ENCODE measurements at regions not wholly inside any gene's neighbourhood (a gene's known extent, or its start where the extent isn't known, plus 50 kb on each side); places are given as distances from the start of the nearest gene placed in this dataset. TPM values are rescaled to one million over a fixed set of nuclear protein-coding genes. Genes with fewer than 3 reads are reported as not detected.

DNA sequence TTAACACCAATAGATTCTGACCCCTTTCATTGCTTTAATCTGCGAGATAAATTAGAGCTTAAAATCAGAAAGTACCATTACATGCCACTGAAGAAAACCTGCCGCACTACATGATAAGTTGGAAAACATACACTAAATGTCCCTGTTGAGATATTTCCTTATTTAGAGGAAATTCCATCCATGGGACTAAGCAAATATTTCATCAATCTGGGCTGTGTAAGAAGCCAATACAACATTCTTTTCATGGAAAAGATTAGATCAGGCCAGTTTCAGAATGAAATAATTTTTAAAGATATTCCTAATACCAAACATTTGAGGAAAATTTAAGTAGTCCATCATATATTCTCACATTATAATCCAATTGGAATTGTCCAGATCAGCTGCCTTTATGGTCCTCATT lies 112.8 kb downstream of the LLPH start:
- no peaks in the 10 kb centered on the region for H3K4me1 ChIP-seq (ENCODE audit: control insufficient read depth in 1 of 2, insufficient read depth in 2 of 2, low read length in 2 of 2)
- intact Hi-C loops (cut with micrococcal nuclease) = loop anchor here (10.0 kb wide), 1 partner anchor 497 kb away; no protein-coding TSS in a partner anchor
- no peaks in the 10 kb centered on the region for H3K79me2 ChIP-seq (ENCODE audit: insufficient read depth, low read length)
- no peak overlapping the region for H2AFZ ChIP-seq (ENCODE audit: low read depth, low read length, poor library complexity, severe bottlenecking)
- no peak overlapping the region for H3K4me3 ChIP-seq (replicated peaks in 1 of 2; ENCODE audit: low read depth in 1 of 2, low read length in 2 of 2)
- no peaks in the 10 kb centered on the region for H3K9me3 ChIP-seq (ENCODE audit: control insufficient read depth in 1 of 2, insufficient read depth in 1 of 2, low read depth in 1 of 2, low read length in 2 of 2)
- TF ChIP-seq EZH2phosphoT487 (IDR thresholded peaks at IDR 0.05; ENCODE audit: borderline replicate concordance) = no peak
- no peak for TF ChIP-seq SP1 (IDR thresholded peaks at IDR 0.05; ENCODE audit: low read depth)
- no peak for TF ChIP-seq RAD21 (IDR thresholded peaks at IDR 0.05; ENCODE audit: low read depth)
- no peak for TF ChIP-seq SRF (IDR thresholded peaks at IDR 0.05; ENCODE audit: low read depth)
- TF ChIP-seq POLR2A (IDR thresholded peaks at IDR 0.05; ENCODE audit: borderline replicate concordance, extremely low read depth, insufficient read depth, insufficient read length) = no peak
- TF ChIP-seq, protein P1, sequence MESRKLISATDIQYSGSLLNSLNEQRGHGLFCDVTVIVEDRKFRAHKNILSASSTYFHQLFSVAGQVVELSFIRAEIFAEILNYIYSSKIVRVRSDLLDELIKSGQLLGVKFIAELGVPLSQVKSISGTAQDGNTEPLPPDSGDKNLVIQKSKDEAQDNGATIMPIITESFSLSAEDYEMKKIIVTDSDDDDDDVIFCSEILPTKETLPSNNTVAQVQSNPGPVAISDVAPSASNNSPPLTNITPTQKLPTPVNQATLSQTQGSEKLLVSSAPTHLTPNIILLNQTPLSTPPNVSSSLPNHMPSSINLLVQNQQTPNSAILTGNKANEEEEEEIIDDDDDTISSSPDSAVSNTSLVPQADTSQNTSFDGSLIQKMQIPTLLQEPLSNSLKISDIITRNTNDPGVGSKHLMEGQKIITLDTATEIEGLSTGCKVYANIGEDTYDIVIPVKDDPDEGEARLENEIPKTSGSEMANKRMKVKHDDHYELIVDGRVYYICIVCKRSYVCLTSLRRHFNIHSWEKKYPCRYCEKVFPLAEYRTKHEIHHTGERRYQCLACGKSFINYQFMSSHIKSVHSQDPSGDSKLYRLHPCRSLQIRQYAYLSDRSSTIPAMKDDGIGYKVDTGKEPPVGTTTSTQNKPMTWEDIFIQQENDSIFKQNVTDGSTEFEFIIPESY (IDR thresholded peaks at IDR 0.05; ENCODE audit: extremely low read depth, insufficient replicate concordance, low read length) = no peak
- TF ChIP-seq, protein P2, sequence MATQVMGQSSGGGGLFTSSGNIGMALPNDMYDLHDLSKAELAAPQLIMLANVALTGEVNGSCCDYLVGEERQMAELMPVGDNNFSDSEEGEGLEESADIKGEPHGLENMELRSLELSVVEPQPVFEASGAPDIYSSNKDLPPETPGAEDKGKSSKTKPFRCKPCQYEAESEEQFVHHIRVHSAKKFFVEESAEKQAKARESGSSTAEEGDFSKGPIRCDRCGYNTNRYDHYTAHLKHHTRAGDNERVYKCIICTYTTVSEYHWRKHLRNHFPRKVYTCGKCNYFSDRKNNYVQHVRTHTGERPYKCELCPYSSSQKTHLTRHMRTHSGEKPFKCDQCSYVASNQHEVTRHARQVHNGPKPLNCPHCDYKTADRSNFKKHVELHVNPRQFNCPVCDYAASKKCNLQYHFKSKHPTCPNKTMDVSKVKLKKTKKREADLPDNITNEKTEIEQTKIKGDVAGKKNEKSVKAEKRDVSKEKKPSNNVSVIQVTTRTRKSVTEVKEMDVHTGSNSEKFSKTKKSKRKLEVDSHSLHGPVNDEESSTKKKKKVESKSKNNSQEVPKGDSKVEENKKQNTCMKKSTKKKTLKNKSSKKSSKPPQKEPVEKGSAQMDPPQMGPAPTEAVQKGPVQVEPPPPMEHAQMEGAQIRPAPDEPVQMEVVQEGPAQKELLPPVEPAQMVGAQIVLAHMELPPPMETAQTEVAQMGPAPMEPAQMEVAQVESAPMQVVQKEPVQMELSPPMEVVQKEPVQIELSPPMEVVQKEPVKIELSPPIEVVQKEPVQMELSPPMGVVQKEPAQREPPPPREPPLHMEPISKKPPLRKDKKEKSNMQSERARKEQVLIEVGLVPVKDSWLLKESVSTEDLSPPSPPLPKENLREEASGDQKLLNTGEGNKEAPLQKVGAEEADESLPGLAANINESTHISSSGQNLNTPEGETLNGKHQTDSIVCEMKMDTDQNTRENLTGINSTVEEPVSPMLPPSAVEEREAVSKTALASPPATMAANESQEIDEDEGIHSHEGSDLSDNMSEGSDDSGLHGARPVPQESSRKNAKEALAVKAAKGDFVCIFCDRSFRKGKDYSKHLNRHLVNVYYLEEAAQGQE (IDR thresholded peaks at IDR 0.05; ENCODE audit: low read depth) = no peak
- TF ChIP-seq, protein P3, sequence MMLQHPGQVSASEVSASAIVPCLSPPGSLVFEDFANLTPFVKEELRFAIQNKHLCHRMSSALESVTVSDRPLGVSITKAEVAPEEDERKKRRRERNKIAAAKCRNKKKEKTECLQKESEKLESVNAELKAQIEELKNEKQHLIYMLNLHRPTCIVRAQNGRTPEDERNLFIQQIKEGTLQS (IDR thresholded peaks at IDR 0.05) = no peak
- TF ChIP-seq CEBPB (IDR thresholded peaks at IDR 0.05; ENCODE audit: low read depth) = no peak
- TF ChIP-seq ELF1 (IDR thresholded peaks at IDR 0.05; ENCODE audit: borderline replicate concordance, low read depth) = no peak
- no peaks in the 10 kb centered on the region for H4K20me1 ChIP-seq (ENCODE audit: insufficient read depth)
- H3K27ac ChIP-seq (ENCODE audit: low read depth, low read length) = no peak overlapping the region
- no peaks in the 10 kb centered on the region for H3K9me2 ChIP-seq (ENCODE audit: insufficient read depth)
- no peak overlapping the region for H3K4me2 ChIP-seq (ENCODE audit: low read length)
- no TSS peak for BruUV-seq (replicated peaks)
- ChIA-PET CTCF (no interaction called here), RAD21 (ENCODE audit: low non-redundant PET in 1 of 2, low total read pairs in 2 of 2, uncharacterized antibody in 2 of 2, unreplicated experiment in 2 of 2) (no interaction called here), POLR2A (no interaction called here)
- ATAC-seq = no peak
- no peak for DNase-seq (ENCODE audit: low read depth, low spot score)
- no peaks in the 10 kb centered on the region for H3K36me3 ChIP-seq (ENCODE audit: control insufficient read depth in 1 of 2, insufficient read depth in 2 of 2, low read length in 2 of 2)
- no peak overlapping the region for H3K9ac ChIP-seq (ENCODE audit: low read length)
- H3K27me3 ChIP-seq (ENCODE audit: insufficient read depth, low read length) = no peaks in the 10 kb centered on the region

Small RNAs in the stretch of these regions (microRNA-seq; reads per million reads assigned to microRNA genes)
- gene MIR6074 (ENCODE audit: borderline number of aligned reads) = not detected
